CD14-positive monocyte (primary cell): ENCODE measurements at regions not wholly inside any gene's neighbourhood (a gene's known extent, or its start where the extent isn't known, plus 50 kb on each side); places are given as distances from the start of the nearest gene placed in this dataset.

ENCODE experiments used
- DNase-seq, 3 donors: peaks; one replicate each; pipeline ENCODE4 v3.0.0-alpha.2; 2011 to 2022
- H2AFZ ChIP-seq: 2 replicates; pipeline ENCODE4 v1.6.0; 2012; ENCODE audit warnings: mild to moderate bottlenecking, low read depth, low read length, inconsistent platforms; ENCODE audit not compliant: insufficient read depth, poor library complexity, severe bottlenecking
- H3K27ac ChIP-seq, 2 donors: 1 replicate in 1 of 2; 2 replicates in 1 of 2; pipeline ENCODE4 v1.5.1; 2012 to 2013; ENCODE audit warnings: low read length in 2 of 2, control low read depth in 1 of 2, inconsistent platforms in 1 of 2, low read depth in 1 of 2, mild to moderate bottlenecking in 1 of 2
- H3K27me3 ChIP-seq, 2 donors: one replicate each; pipeline versions ENCODE4 v1.6.0 to v1.6.1; 2011 to 2013; ENCODE audit warnings: low read length in 2 of 2; ENCODE audit not compliant: control insufficient read depth in 2 of 2, insufficient read depth in 2 of 2
- H3K36me3 ChIP-seq, 2 donors: replicated peaks in 1 of 2; 1 replicate in 1 of 2; 2 replicates in 1 of 2; pipeline versions ENCODE4 v1.5.1 to v1.6.1; 2012 to 2013; ENCODE audit warnings: low read length in 2 of 2, control low read depth in 1 of 2, inconsistent platforms in 1 of 2, mild to moderate bottlenecking in 1 of 2; ENCODE audit not compliant: insufficient read depth in 2 of 2, control insufficient read depth in 1 of 2
- H3K4me1 ChIP-seq, 2 donors: 1 replicate in 1 of 2; 2 replicates in 1 of 2; pipeline versions ENCODE4 v1.5.1 to v1.6.1; 2012 to 2013; ENCODE audit warnings: low read length in 2 of 2, control low read depth in 1 of 2, inconsistent platforms in 1 of 2, mild to moderate bottlenecking in 1 of 2, moderate library complexity in 1 of 2; ENCODE audit not compliant: insufficient read depth in 2 of 2, control insufficient read depth in 1 of 2
- H3K4me2 ChIP-seq: replicated peaks from 2 replicates; pipeline ENCODE3; 2012; ENCODE audit warnings: low read length, moderate library complexity, mild to moderate bottlenecking; ENCODE audit not compliant: poor library complexity, severe bottlenecking; ENCODE audit errors: extremely low read depth
- H3K4me3 ChIP-seq, 3 experiments: fragments of 200-600 bp in 1 of 3; sonication (generic) in 1 of 3; replicated peaks in 1 of 3; 1 replicate in 2 of 3; 2 replicates in 1 of 3; pipeline ENCODE4 v1.5.1; 2011 to 2013; ENCODE audit warnings: low read length in 3 of 3, mild to moderate bottlenecking in 3 of 3, control low read depth in 2 of 3, low read depth in 2 of 3, inconsistent platforms in 1 of 3, moderate library complexity in 1 of 3
- H3K79me2 ChIP-seq: 2 replicates; pipeline ENCODE4 v1.6.0; 2012; ENCODE audit warnings: mild to moderate bottlenecking, control low read depth, inconsistent platforms, low read length, moderate library complexity; ENCODE audit not compliant: insufficient read depth
- H3K9ac ChIP-seq: 2 replicates; pipeline ENCODE4 v1.6.0; 2017; ENCODE audit warnings: low read length, mild to moderate bottlenecking; ENCODE audit not compliant: insufficient read depth, poor library complexity, severe bottlenecking
- H3K9me3 ChIP-seq, 2 donors: replicated peaks in 1 of 2; 1 replicate in 1 of 2; 2 replicates in 1 of 2; pipeline versions ENCODE4 v1.5.1 to v1.6.1; 2012 to 2013; ENCODE audit warnings: low read length in 2 of 2, control low read depth in 1 of 2; ENCODE audit not compliant: control insufficient read depth in 1 of 2, insufficient read depth in 1 of 2
- H4K20me1 ChIP-seq: 2 replicates; pipeline ENCODE4 v1.6.0; 2012; ENCODE audit warnings: mild to moderate bottlenecking, low read length, control low read depth, moderate library complexity; ENCODE audit not compliant: insufficient read depth
- H3K27ac Mint-ChIP-seq, 7 donors: one replicate each; pipeline ENCODE4 v1.8.0; 2020; ENCODE audit warnings: mild to moderate bottlenecking in 7 of 7, mixed read lengths in 7 of 7, moderate library complexity in 6 of 7, inconsistent platforms in 2 of 7
- H3K27me3 Mint-ChIP-seq, 3 donors: one replicate each; pipeline ENCODE4 v1.8.0; 2021 to 2022; ENCODE audit warnings: low read depth in 3 of 3, mild to moderate bottlenecking in 3 of 3, mixed read lengths in 3 of 3, moderate library complexity in 3 of 3, inconsistent platforms in 1 of 3
- H3K36me3 Mint-ChIP-seq, 2 donors: one replicate each; pipeline ENCODE4 v1.8.0; 2020; ENCODE audit warnings: mixed read lengths in 2 of 2, inconsistent platforms in 1 of 2, mild to moderate bottlenecking in 1 of 2
- H3K4me1 Mint-ChIP-seq: one replicate; pipeline ENCODE4 v1.8.0; 2020; ENCODE audit warnings: mild to moderate bottlenecking, mixed read lengths
- H3K4me3 Mint-ChIP-seq, 2 donors: one replicate each; pipeline ENCODE4 v1.8.0; 2020; ENCODE audit warnings: mild to moderate bottlenecking in 2 of 2, mixed read lengths in 2 of 2, moderate library complexity in 1 of 2
- H3K9me3 Mint-ChIP-seq, 7 donors: one replicate each; pipeline ENCODE4 v1.8.0; 2020 to 2022; ENCODE audit warnings: mixed read lengths in 7 of 7, mild to moderate bottlenecking in 6 of 7, moderate library complexity in 6 of 7, inconsistent platforms in 2 of 7
- CTCF ChIP-seq: fragments of 200-600 bp; IDR thresholded peaks from one replicate; pipeline ENCODE4 v1.8.0; 2022; ENCODE audit warnings: antibody characterized with exemption, mild to moderate bottlenecking
- WGBS: methylation state at CpG from one replicate; pipeline ENCODE4 v1.1.5; 2013; ENCODE audit warnings: missing lambda C conversion rate; ENCODE audit not compliant: insufficient coverage; 5-methylcytosine and 5-hydroxymethylcytosine counted together
- intact Hi-C, 2 donors: fragments of 100-400 bp; cut with micrococcal nuclease; formaldehyde crosslinking; loops; one replicate each; pipeline versions ENCODE4 v1.15.0 to v1.15.1; 2023

- Histone ChIP-seq H3K27me3 (no peaks in the 10 kb centered on the region), H2AFZ (no peak overlapping the region), H3K4me2 (no peak overlapping the region), H3K4me1 (peaks cover 9 to 11% of the 10 kb centered on the region in 2 donors), H3K79me2 (no peaks in the 10 kb centered on the region), H3K27ac (no peak overlapping the region), H4K20me1 (no peaks in the 10 kb centered on the region), H3K36me3 (no peaks in the 10 kb centered on the region), H3K9me3 (no peaks in the 10 kb centered on the region), H3K9ac (no peak overlapping the region), H3K4me3 (no peak overlapping the region)
- Mint-ChIP-seq H3K27ac (no peak overlapping the region), H3K4me1 (peaks cover 8% of the 10 kb centered on the region), H3K36me3 (no peaks in the 10 kb centered on the region), H3K27me3 (no peaks in the 10 kb centered on the region), H3K4me3 (no peak overlapping the region), H3K9me3 (peaks cover 0 to 8% (median 0%) of the 10 kb centered on the region in 7 donors)
- intact Hi-C loops: no loop called here
- no peak for TF ChIP-seq CTCF
- DNase-seq: no peak
- 100% methylated on average over 1 of the region's 2 CpGs for WGBS
These were observed 102.9 kb upstream of the AHR start for GRCh38 chr7:17195576-17195975.

DNA sequence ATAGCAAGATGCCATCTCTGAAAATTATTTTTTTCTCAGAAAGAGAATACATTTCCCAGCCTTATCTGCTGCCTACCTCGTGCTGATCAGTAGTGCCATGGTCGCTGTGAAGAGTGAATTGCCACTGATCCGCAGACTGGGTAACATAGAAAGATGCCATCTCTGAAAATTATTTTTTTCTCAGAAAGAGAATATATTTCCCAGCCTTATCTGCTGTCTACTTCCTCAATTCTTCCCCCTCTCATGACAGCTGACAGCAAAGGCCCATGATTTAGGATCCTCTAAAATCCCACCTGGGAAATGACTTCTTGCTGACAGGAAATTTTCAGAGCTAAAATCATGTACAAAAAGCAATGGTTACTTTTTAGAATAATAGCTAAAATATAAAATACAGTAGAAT lies 92.5 kb upstream of the AHR start:
- WGBS: 20% methylated on average over 3 of the region's 3 CpGs
- no peaks in the 10 kb centered on the region for H3K27me3 ChIP-seq
- no peak overlapping the region for H3K4me2 ChIP-seq
- Mint-ChIP-seq H3K27ac (peak overlapping the region in 1 of 7 donors; percentile 9), H3K27me3 (no peaks in the 10 kb centered on the region), H3K4me1 (no peaks in the 10 kb centered on the region), H3K9me3 (no peaks in the 10 kb centered on the region), H3K36me3 (no peaks in the 10 kb centered on the region), H3K4me3 (no peak overlapping the region)
- no peak overlapping the region for H3K27ac ChIP-seq
- no peak overlapping the region for H3K4me3 ChIP-seq
- intact Hi-C loops: no loop called here
- DNase-seq: no peak
- no peaks in the 10 kb centered on the region for H3K9me3 ChIP-seq
- H3K4me1 ChIP-seq: no peaks in the 10 kb centered on the region
- H3K36me3 ChIP-seq: no peaks in the 10 kb centered on the region
- H3K9ac ChIP-seq: no peak overlapping the region
- H3K79me2 ChIP-seq: no peaks in the 10 kb centered on the region
- no peak for TF ChIP-seq CTCF
- H4K20me1 ChIP-seq: no peaks in the 10 kb centered on the region
- H2AFZ ChIP-seq: no peak overlapping the region
